ENCODE measurements at regions not wholly inside any gene's neighbourhood (a gene's known extent, or its start where the extent isn't known, plus 50 kb on each side); places are given as distances from the start of the nearest gene placed in this dataset.
"Not testable (repeated sequence)": the region's sequence is repeated elsewhere in the genome, so short reads cannot be mapped to it uniquely, and the experiment has no call there.

GRCh38 chr6:27748661-27749060, 163.5 kb downstream of the OR2B2 start:
- Histone ChIP-seq H3K4me2 (ENCODE audit: low read length) (no peak overlapping the region), H3K9me3 (ENCODE audit: control insufficient read depth, low read length) (no peaks in the 10 kb centered on the region), H2AFZ (no peak overlapping the region), H3K79me2 (no peaks in the 10 kb centered on the region), H3K27me3 (ENCODE audit: control insufficient read depth, insufficient read depth, low read length) (no peaks in the 10 kb centered on the region), H3K9ac (no peak overlapping the region), H3K4me3 (ENCODE audit: low read depth, low read length) (no peak overlapping the region), H3K27ac (no peak overlapping the region), H3K36me3 (ENCODE audit: control insufficient read depth, insufficient read depth, low read length) (no peaks in the 10 kb centered on the region), H3K4me1 (no peaks in the 10 kb centered on the region)
- no peak for TF ChIP-seq CTCF (IDR thresholded peaks at IDR 0.05)

GRCh38 chr6:27747637-27748036, 164.6 kb downstream of the OR2B2 start:
- H3K9me3 ChIP-seq (ENCODE audit: control insufficient read depth, low read length): no peaks in the 10 kb centered on the region
- H3K4me1 ChIP-seq: no peaks in the 10 kb centered on the region
- no peak overlapping the region for H3K4me3 ChIP-seq (ENCODE audit: low read depth, low read length)
- H3K4me2 ChIP-seq (ENCODE audit: low read length): no peak overlapping the region
- no peaks in the 10 kb centered on the region for H3K27me3 ChIP-seq (ENCODE audit: control insufficient read depth, insufficient read depth, low read length)
- no peak overlapping the region for H2AFZ ChIP-seq
- no peaks in the 10 kb centered on the region for H3K36me3 ChIP-seq (ENCODE audit: control insufficient read depth, insufficient read depth, low read length)
- H3K9ac ChIP-seq: no peak overlapping the region
- H3K79me2 ChIP-seq: no peaks in the 10 kb centered on the region
- no peak overlapping the region for H3K27ac ChIP-seq
- TF ChIP-seq CTCF (IDR thresholded peaks at IDR 0.05): no peak

GRCh38 chr6:27746860-27747259, 165.3 kb downstream of the OR2B2 start:
- H3K9ac ChIP-seq; H3K4me2 ChIP-seq (ENCODE audit: low read length); H3K4me3 ChIP-seq (ENCODE audit: low read depth, low read length); H3K79me2 ChIP-seq; H3K36me3 ChIP-seq (ENCODE audit: control insufficient read depth, insufficient read depth, low read length); H3K9me3 ChIP-seq (ENCODE audit: control insufficient read depth, low read length); H3K27me3 ChIP-seq (ENCODE audit: control insufficient read depth, insufficient read depth, low read length); H3K27ac ChIP-seq; H2AFZ ChIP-seq; H3K4me1 ChIP-seq: not testable (repeated sequence)

GRCh38 chr6:27743787-27744186, 168.4 kb downstream of the OR2B2 start:
- Histone ChIP-seq H3K27me3 (ENCODE audit: control insufficient read depth, insufficient read depth, low read length) (no peaks in the 10 kb centered on the region), H3K79me2 (no peaks in the 10 kb centered on the region), H3K27ac (no peak overlapping the region), H3K9me3 (ENCODE audit: control insufficient read depth, low read length) (no peaks in the 10 kb centered on the region), H3K36me3 (ENCODE audit: control insufficient read depth, insufficient read depth, low read length) (no peaks in the 10 kb centered on the region), H3K4me1 (no peaks in the 10 kb centered on the region), H3K4me3 (ENCODE audit: low read depth, low read length) (no peak overlapping the region), H3K4me2 (ENCODE audit: low read length) (no peak overlapping the region), H2AFZ (no peak overlapping the region), H3K9ac (no peak overlapping the region)
- no peak for TF ChIP-seq CTCF (IDR thresholded peaks at IDR 0.05)

- no peak overlapping the region for H3K4me3 ChIP-seq (ENCODE audit: low read depth, low read length)
- no peaks in the 10 kb centered on the region for H3K9me3 ChIP-seq (ENCODE audit: control insufficient read depth, low read length)
- H3K36me3 ChIP-seq (ENCODE audit: control insufficient read depth, insufficient read depth, low read length): no peaks in the 10 kb centered on the region
- no peak for TF ChIP-seq CTCF (IDR thresholded peaks at IDR 0.05)
- no peaks in the 10 kb centered on the region for H3K4me1 ChIP-seq
- no peak overlapping the region for H3K9ac ChIP-seq
- H3K27me3 ChIP-seq (ENCODE audit: control insufficient read depth, insufficient read depth, low read length): no peaks in the 10 kb centered on the region
- H2AFZ ChIP-seq: no peak overlapping the region
- no peak overlapping the region for H3K4me2 ChIP-seq (ENCODE audit: low read length)
- H3K27ac ChIP-seq: no peak overlapping the region
- H3K79me2 ChIP-seq: no peaks in the 10 kb centered on the region
These were observed 169.2 kb downstream of the OR2B2 start for GRCh38 chr6:27742833-27743573.

- not testable (repeated sequence) for H3K9me3 ChIP-seq (ENCODE audit: control insufficient read depth, low read length); H3K4me2 ChIP-seq (ENCODE audit: low read length); H2AFZ ChIP-seq; H3K79me2 ChIP-seq; H3K27ac ChIP-seq; H3K4me1 ChIP-seq; H3K9ac ChIP-seq; H3K27me3 ChIP-seq (ENCODE audit: control insufficient read depth, insufficient read depth, low read length); H3K36me3 ChIP-seq (ENCODE audit: control insufficient read depth, insufficient read depth, low read length); H3K4me3 ChIP-seq (ENCODE audit: low read depth, low read length)
These were observed 172.3 kb downstream of the OR2B2 start for GRCh38 chr6:27739902-27740301.
